GM18861 (cell line): ENCODE measurements at regions not wholly inside any gene's neighbourhood (a gene's known extent, or its start where the extent isn't known, plus 50 kb on each side); places are given as distances from the start of the nearest gene placed in this dataset.

Experiments used
- ATAC-seq: cut with Tn5 transposase; IDR thresholded peaks from one replicate; pipeline ENCODE4 v1.9.1; 2021; ENCODE audit not compliant: unreplicated experiment

- ATAC-seq = no peak
These were observed 678.8 kb upstream of the KLF4 start for GRCh38 chr9:108168236-108168850.

GRCh38 chr9:108167136-108167900, 677.7 kb upstream of the KLF4 start:
- ATAC-seq = no peak

GRCh38 chr9:108166519-108166918, 677.0 kb upstream of the KLF4 start:
- ATAC-seq = no peak

- no peak for ATAC-seq
These were observed 673.9 kb upstream of the KLF4 start for GRCh38 chr9:108163321-108164005.

GRCh38 chr9:108162664-108163063, 673.1 kb upstream of the KLF4 start:
- no peak for ATAC-seq

GRCh38 chr9:108161503-108161902, 671.9 kb upstream of the KLF4 start:
- no peak for ATAC-seq

- ATAC-seq = no peak
These were observed 671.3 kb upstream of the KLF4 start for GRCh38 chr9:108160706-108161355.

- no peak for ATAC-seq
These were observed 670.5 kb upstream of the KLF4 start for GRCh38 chr9:108160039-108160438.

GRCh38 chr9:108158236-108158995, 668.8 kb upstream of the KLF4 start:
- no peak for ATAC-seq

- ATAC-seq = no peak
These were observed 666.9 kb upstream of the KLF4 start for GRCh38 chr9:108156270-108156998.

GRCh38 chr9:108153416-108153815, 663.8 kb upstream of the KLF4 start:
- no peak for ATAC-seq

- ATAC-seq = no peak
These were observed 661.4 kb upstream of the KLF4 start for GRCh38 chr9:108150736-108151586.

- ATAC-seq = no peak
These were observed 659.8 kb upstream of the KLF4 start for GRCh38 chr9:108149326-108149725.

GRCh38 chr9:108142504-108143201, 653.1 kb upstream of the KLF4 start:
- no peak for ATAC-seq

GRCh38 chr9:108142142-108142503, 652.6 kb upstream of the KLF4 start:
- ATAC-seq = no peak

GRCh38 chr9:108139900-108140299, 650.3 kb upstream of the KLF4 start:
- no peak for ATAC-seq

GRCh38 chr9:108138516-108138915, 648.9 kb upstream of the KLF4 start:
- ATAC-seq = no peak

- no peak for ATAC-seq
These were observed 647.1 kb upstream of the KLF4 start for GRCh38 chr9:108136656-108137055.
